Posterior vena cava (tissue), 2 donors: ENCODE measurements at regions not wholly inside any gene's neighbourhood (a gene's known extent, or its start where the extent isn't known, plus 50 kb on each side); places are given as distances from the start of the nearest gene placed in this dataset.

Experiments used
- DNase-seq: peaks from one replicate; pipeline ENCODE4 v3.0.0-alpha.2; 2020; ENCODE audit warnings: low spot score
- intact Hi-C, 2 donors: fragments of 100-400 bp; cut with DNase I; formaldehyde crosslinking; loops; one replicate each; pipeline versions ENCODE4 v1.14.1 to v1.14.2; 2022 to 2023
- donor health status: DM: yes; HTN: yes; CAD: no.
- donor health status: DM: yes; HTN: yes; CAD: no.

DNA sequence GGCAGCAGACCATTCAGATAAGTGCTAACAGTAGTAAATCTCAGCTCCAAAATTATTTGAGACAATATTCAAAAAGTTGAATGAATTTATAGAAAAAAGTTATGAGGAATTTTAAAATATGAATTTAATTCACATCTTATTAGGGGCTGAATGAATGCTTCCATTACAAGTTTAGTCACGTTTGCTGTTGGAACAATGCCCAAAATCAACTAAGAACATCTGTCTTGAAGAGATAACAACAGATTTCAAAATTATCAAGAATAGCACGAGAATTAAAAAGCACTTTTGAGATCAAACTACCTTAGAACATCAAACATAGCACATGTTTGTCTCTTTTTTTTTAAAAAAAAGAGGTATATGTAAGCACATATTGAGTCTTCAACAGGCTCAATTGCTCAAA is 115.4 kb upstream of the PPFIA2 start:
- no peak for DNase-seq
- intact Hi-C loops = no loop called here

GRCh38 chr12:81874166-81874565 is 115.0 kb upstream of the PPFIA2 start:
- DNase-seq = no peak
- intact Hi-C loops = no loop called here

DNA sequence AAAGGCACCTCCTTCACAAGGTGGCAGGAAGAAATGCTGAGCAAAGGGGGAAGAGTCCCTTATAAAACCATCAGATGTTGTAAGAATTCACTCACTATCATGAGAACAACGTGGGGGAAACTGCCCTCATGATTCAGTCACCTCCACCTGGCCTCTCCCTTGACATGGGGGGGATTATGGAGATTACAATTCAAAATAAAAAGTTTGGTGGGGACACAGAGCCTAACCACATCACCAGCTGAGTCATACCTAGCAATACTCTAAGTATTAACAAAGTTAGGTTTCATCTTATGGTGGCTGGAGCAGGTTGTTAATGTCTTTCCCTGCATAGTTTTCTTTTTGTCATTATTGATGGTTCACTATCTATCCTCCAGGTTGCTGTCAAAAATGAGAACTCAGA is 113.2 kb upstream of the PPFIA2 start:
- intact Hi-C loops = no loop called here

GRCh38 chr12:81866081-81866480 is 106.9 kb upstream of the PPFIA2 start:
- no peak for DNase-seq
- intact Hi-C loops = no loop called here

More for the DNA sequence above, 113.2 kb upstream of the PPFIA2 start:
- no peak for DNase-seq

GRCh38 chr12:81863406-81863805 is 104.3 kb upstream of the PPFIA2 start:
- DNase-seq = no peak
- intact Hi-C loops = no loop called here

DNA sequence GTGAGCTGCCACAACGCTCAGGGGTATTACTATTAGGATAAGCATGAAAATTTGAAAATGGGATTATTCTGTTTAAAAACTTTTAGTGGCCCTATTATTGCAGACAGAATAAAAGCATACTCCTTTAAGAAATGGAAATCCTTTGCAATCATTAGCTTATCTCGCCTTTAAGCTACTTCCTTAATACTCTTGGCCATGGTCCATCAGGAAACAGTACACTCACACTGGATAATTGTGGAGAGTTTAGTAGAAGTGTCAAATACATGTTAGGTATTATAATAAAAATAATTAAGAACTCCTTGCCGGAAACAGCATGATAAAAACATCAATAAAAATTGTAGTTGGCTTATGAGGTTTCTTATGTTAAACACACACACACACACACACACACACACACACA is 100.4 kb upstream of the PPFIA2 start:
- no peak for DNase-seq
- intact Hi-C loops = no loop called here

DNA sequence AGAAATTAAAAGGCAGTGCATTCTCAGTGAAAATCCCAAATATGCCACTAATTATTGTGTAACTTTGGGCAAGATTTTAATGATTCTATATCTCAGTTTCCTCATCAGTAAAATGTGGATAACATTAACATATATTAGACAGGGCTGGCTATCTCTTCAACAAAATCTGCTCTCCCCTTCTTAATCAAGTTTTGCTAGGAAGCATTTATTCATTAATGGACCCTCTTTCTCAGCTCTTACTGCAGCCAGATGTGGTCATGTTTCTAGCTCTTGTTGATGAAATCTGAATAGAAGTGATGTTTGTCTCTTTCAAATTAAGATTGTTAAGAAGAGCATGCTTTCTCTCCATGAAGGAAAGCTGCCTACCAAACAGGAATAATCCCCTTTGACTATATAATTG is 84.4 kb upstream of the PPFIA2 start:
- intact Hi-C loops = no loop called here

DNA sequence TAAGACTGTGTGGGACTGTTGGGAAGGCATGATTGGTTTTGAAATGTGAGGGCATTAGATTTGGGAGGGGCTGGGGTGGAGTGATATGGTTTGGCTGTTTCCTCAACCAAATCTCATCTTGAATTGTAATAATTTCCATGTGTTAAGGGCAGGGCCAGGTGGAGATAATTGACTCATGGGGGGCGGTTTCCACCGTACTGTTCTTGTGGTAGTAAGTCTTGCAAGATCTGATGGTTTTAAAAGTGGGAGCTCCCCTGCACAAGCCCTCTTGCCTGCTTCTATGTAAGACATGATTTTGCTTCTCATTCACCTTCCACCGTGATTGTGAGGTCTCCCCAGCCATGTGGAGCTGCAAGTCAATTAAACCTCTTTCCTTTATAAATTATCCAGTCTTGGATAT is 76.6 kb upstream of the PPFIA2 start:
- DNase-seq = no peak
- intact Hi-C loops = no loop called here

More for the DNA sequence above, 84.4 kb upstream of the PPFIA2 start:
- DNase-seq = no peak

- DNase-seq = no peak
- intact Hi-C loops = no loop called here
Measured at GRCh38 chr12:81819991-81820633, 61.0 kb upstream of the PPFIA2 start.

GRCh38 chr12:81815611-81816010 is 56.5 kb upstream of the PPFIA2 start:
- DNase-seq = no peak
- intact Hi-C loops = no loop called here

GRCh38 chr12:81811778-81812125 is 52.6 kb upstream of the PPFIA2 start:
- intact Hi-C loops = no loop called here
- no peak for DNase-seq

DNA sequence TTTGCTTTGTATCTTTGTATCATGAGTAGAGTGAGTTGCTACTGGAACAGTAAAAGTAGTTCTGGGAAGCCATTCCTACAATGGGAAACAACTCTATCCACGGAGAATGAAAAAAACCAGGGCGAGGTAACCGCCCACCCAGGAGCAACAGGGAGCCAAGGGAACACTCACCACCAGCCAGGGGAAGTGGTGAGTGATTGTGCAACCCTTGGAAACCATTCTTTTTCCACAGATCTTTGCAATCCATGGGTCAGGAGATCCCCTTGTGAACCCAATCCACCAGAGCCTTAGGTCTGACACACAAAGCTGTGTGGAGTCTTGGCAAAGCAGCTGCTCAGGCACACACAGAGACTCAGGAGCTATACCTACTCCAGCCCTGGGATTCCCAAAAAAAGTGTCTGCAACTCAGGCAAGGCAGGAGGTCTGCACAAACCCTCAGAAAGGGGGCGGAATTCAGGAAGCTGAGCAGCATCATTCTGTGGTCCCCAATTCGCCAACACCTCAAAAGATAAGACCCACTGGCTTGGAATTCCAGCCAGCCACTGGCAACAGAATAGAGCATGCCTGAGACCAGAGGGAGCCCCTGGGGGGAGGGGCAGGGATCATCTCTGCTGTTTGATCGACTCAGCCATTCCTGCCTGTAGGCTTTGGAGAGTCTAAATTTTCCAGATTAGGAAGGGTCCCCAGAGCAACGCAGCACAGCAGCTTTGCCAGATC is 52.1 kb upstream of the PPFIA2 start:
- no peak for DNase-seq
- intact Hi-C loops = no loop called here

GRCh38 chr12:81809829-81810595 is 50.9 kb upstream of the PPFIA2 start:
- DNase-seq = no peak
- intact Hi-C loops = no loop called here

- intact Hi-C loops = no loop called here
- no peak for DNase-seq
Measured at GRCh38 chr12:81809113-81809777, 50.1 kb upstream of the PPFIA2 start.
